HepG2 (cell line): ENCODE measurements at regions not wholly inside any gene's neighbourhood (a gene's known extent, or its start where the extent isn't known, plus 50 kb on each side); places are given as distances from the start of the nearest gene placed in this dataset.

ENCODE experiments used
- ATAC-seq: fragments of 200-7000 bp; cut with Tn5 transposase; 3 replicates; pipeline ENCODE4 v1.9.1; 2020; ENCODE audit warnings: mild to moderate bottlenecking, moderate library complexity
- BruUV-seq: library from RNA; stranded (reverse); fragments of 400-500 nt; replicated peaks from 2 replicates; lab custom pipeline; 2021; lab: Mats Ljungman, UMichigan
- CTCF ChIA-PET: fragments of 300-600 bp; formaldehyde crosslinking; extraction: SDS; loops from one replicate; lab custom pipeline; 2021; ENCODE audit warnings: low total read pairs, inconsistent platforms, low intra/inter-chr PET ratio; lab: Yijun Ruan, JAX
- POLR2A ChIA-PET: fragments of 350-600 bp; sonication (Branson Sonifier 250); formaldehyde crosslinking; loops from one replicate; lab custom pipeline; 2020; ENCODE audit warnings: antibody characterized with exemption, inconsistent platforms; lab: Yijun Ruan, JAX
- DNase-seq: peaks from one replicate; pipeline ENCODE4 v3.0.0-alpha.2; 2015; ENCODE audit warnings: low spot score
- FAIRE-seq: peaks from 3 replicates; lab custom pipeline; 2011; peaks lifted over from hg19 to GRCh38; lab: Jason Lieb, UNC
- H2AFZ ChIP-seq: one replicate; pipeline ENCODE4 v1.6.1; 2011; ENCODE audit warnings: low read length, inconsistent platforms
- H3K27ac ChIP-seq: fragments of 300-600 bp; 3 replicates; pipeline ENCODE4 v1.8.0; 2011; ENCODE audit warnings: mixed run types, mild to moderate bottlenecking, mixed read lengths, low read length, inconsistent platforms; ENCODE audit not compliant: insufficient read depth; ENCODE audit errors: extremely low read length
- H3K27me3 ChIP-seq, 2 experiments: fragments of 200-600 bp in 1 of 2; 2 replicates in 1 of 2; 3 replicates in 1 of 2; pipeline versions ENCODE4 v1.6.0 to v1.8.0; 2011; ENCODE audit warnings: low read length in 2 of 2, mild to moderate bottlenecking in 2 of 2, moderate library complexity in 2 of 2, inconsistent platforms in 1 of 2; ENCODE audit not compliant: insufficient read depth in 2 of 2, control insufficient read depth in 1 of 2
- H3K36me3 ChIP-seq, 2 experiments: fragments of 200-600 bp in 1 of 2; replicated peaks in 1 of 2; 2 replicates in 1 of 2; 3 replicates in 1 of 2; pipeline versions ENCODE4 v1.5.1 to v1.8.0; 2011; ENCODE audit warnings: low read length in 2 of 2, inconsistent platforms in 1 of 2; ENCODE audit not compliant: insufficient read depth in 2 of 2, control insufficient read depth in 1 of 2
- H3K4me1 ChIP-seq: 2 replicates; pipeline ENCODE4 v1.5.1; 2012; ENCODE audit warnings: low read length, inconsistent platforms; ENCODE audit not compliant: insufficient read depth
- H3K4me2 ChIP-seq: 2 replicates; pipeline ENCODE4 v1.6.0; 2011; ENCODE audit warnings: low read depth, low read length, inconsistent platforms
- H3K4me3 ChIP-seq, 3 experiments: fragments of 200-600 bp in 1 of 3; sonication (generic), shearing (Covaris generic) in 1 of 3; replicated peaks in 1 of 3; 2 replicates each; pipeline ENCODE4 v1.5.1; 2011 to 2016; ENCODE audit warnings: low read length in 3 of 3, inconsistent platforms in 2 of 3, low read depth in 2 of 3, mild to moderate bottlenecking in 2 of 3, control low read depth in 1 of 3, mixed read lengths in 1 of 3; ENCODE audit not compliant: insufficient read depth in 1 of 3
- H3K79me2 ChIP-seq: one replicate; pipeline ENCODE4 v1.6.1; 2011; ENCODE audit warnings: low read length, inconsistent platforms; ENCODE audit not compliant: insufficient read depth
- H3K9ac ChIP-seq: 2 replicates; pipeline ENCODE4 v1.6.0; 2011; ENCODE audit warnings: mild to moderate bottlenecking, low read depth, low read length, inconsistent platforms; ENCODE audit not compliant: insufficient read depth
- H3K9me3 ChIP-seq: 2 replicates; pipeline ENCODE4 v1.5.1; 2012; ENCODE audit warnings: mild to moderate bottlenecking, low read length
- H4K20me1 ChIP-seq: 2 replicates; pipeline ENCODE4 v1.6.0; 2011; ENCODE audit warnings: inconsistent platforms, mild to moderate bottlenecking, low read length, moderate library complexity; ENCODE audit not compliant: insufficient read depth
- ATAD3A ChIP-seq: sonication (generic); formaldehyde crosslinking; IDR thresholded peaks from 2 replicates; pipeline ENCODE4 v1.4.0; 2020; ENCODE audit warnings: missing genetic modification reagents
- FOXA3 ChIP-seq: IDR thresholded peaks from 2 replicates; pipeline ENCODE4 v1.6.1; 2016; ENCODE audit warnings: missing genetic modification reagents, missing compliant biosample characterization
- GATA4 ChIP-seq: sonication (generic); IDR thresholded peaks from 2 replicates; pipeline ENCODE4 v1.6.1; 2016; ENCODE audit warnings: antibody characterized with exemption, low read depth, borderline replicate concordance
- MEIS2 ChIP-seq: sonication (generic); formaldehyde crosslinking; IDR thresholded peaks from 2 replicates; pipeline ENCODE4 v1.9.0; 2021; ENCODE audit warnings: mild to moderate bottlenecking, missing genetic modification reagents
- SALL1 ChIP-seq: sonication (generic); formaldehyde crosslinking; IDR thresholded peaks from 2 replicates; pipeline ENCODE4 v1.8.0; 2022; ENCODE audit warnings: mild to moderate bottlenecking, missing genetic modification reagents
- SMYD3 ChIP-seq: sonication (generic); formaldehyde crosslinking; IDR thresholded peaks from 2 replicates; pipeline ENCODE4 v1.8.1; 2023; ENCODE audit warnings: mild to moderate bottlenecking, missing genetic modification reagents
- ZNF484 ChIP-seq: sonication (generic); formaldehyde crosslinking; IDR thresholded peaks from 2 replicates; pipeline ENCODE4 v1.5.1; 2020; ENCODE audit warnings: mild to moderate bottlenecking, low read depth, missing genetic modification reagents, borderline replicate concordance
- ZNF496 ChIP-seq: sonication (generic); formaldehyde crosslinking; IDR thresholded peaks from 2 replicates; pipeline ENCODE4 v1.8.1; 2023; ENCODE audit warnings: mild to moderate bottlenecking, moderate library complexity, missing genetic modification reagents; ENCODE audit not compliant: insufficient replicate concordance
- ZNF652 ChIP-seq: IDR thresholded peaks from 2 replicates; pipeline ENCODE4 v1.6.1; 2016; ENCODE audit warnings: low read depth, borderline replicate concordance
- ZNF660 ChIP-seq: sonication (generic); formaldehyde crosslinking; IDR thresholded peaks from 2 replicates; pipeline ENCODE4 v1.5.1; 2020; ENCODE audit warnings: mild to moderate bottlenecking, low read depth, missing genetic modification reagents, borderline replicate concordance
- WGBS: methylation state at CpG from one replicate; pipeline ENCODE4 v1.1.6; 2017; ENCODE audit warnings: low lambda C conversion rate; 5-methylcytosine and 5-hydroxymethylcytosine counted together
- in situ Hi-C: cut with HindIII; loops from 2 replicates; pipeline ENCODE4 v1.10.0; 2017; ENCODE audit warnings: low pct_unique_long_range_greater_than_20kb; ENCODE audit not compliant: extremely low pct_ligation_motif_present
- intact Hi-C: fragments of 100-400 bp; cut with micrococcal nuclease; formaldehyde crosslinking; loops from one replicate; pipeline ENCODE4 v1.10.0; 2022; ENCODE audit not compliant: unreplicated experiment
- TF ChIP-seq, protein P1 (sequence below): sonication (generic); formaldehyde crosslinking; conservative IDR thresholded peaks from 2 replicates; pipeline ENCODE4 v1.4.0; 2020; ENCODE audit warnings: mild to moderate bottlenecking, missing genetic modification reagents, moderate library complexity
- TF ChIP-seq, protein P2 (sequence below): fragments of 450-650 bp; IDR thresholded peaks from 2 replicates; pipeline ENCODE4 v1.6.1; 2017
- TF ChIP-seq, protein P3 (sequence below): sonication (generic); formaldehyde crosslinking; IDR thresholded peaks from 2 replicates; pipeline ENCODE4 v1.4.0; 2020; ENCODE audit warnings: mild to moderate bottlenecking, missing genetic modification reagents
- TF ChIP-seq, protein P4 (sequence below), 2 experiments: fragments of 450-650 bp in 1 of 2; sonication (generic) in 1 of 2; formaldehyde crosslinking; IDR thresholded peaks; 2 replicates each; pipeline versions ENCODE4 v1.5.0 to v1.8.0; 2020 to 2022; ENCODE audit warnings: mild to moderate bottlenecking in 1 of 2, missing genetic modification reagents in 1 of 2

- no peak for FAIRE-seq
- CTCF ChIA-PET: no interaction called here
Measured at GRCh38 chr7:131869169-131869844, 312.9 kb upstream of the PODXL start.

GRCh38 chr7:131867461-131867860 lies 311.0 kb upstream of the PODXL start:
- POLR2A ChIA-PET: no interaction called here
- H3K4me2 ChIP-seq: no peak overlapping the region
- H3K79me2 ChIP-seq: no peaks in the 10 kb centered on the region
- no peak for FAIRE-seq
- no peak for ATAC-seq
- H3K9me3 ChIP-seq: no peaks in the 10 kb centered on the region
- no peaks in the 10 kb centered on the region for H3K4me1 ChIP-seq
- no peaks in the 10 kb centered on the region for H3K27me3 ChIP-seq
- BruUV-seq: no TSS peak
- no peak for DNase-seq
- CTCF ChIA-PET: no interaction called here
- H2AFZ ChIP-seq: no peak overlapping the region
- H3K36me3 ChIP-seq: no peaks in the 10 kb centered on the region
- no peaks in the 10 kb centered on the region for H4K20me1 ChIP-seq
- H3K4me3 ChIP-seq: no peak overlapping the region
- H3K9ac ChIP-seq: no peak overlapping the region
- no peak overlapping the region for H3K27ac ChIP-seq
- intact Hi-C loops: no loop called here
- WGBS: 12% methylated on average over 4 of the region's 4 CpGs
- in situ Hi-C loops: no loop called here
- TF ChIP-seq FOXA3 (CRISPR knock-in tag) (no peak), ATAD3A (CRISPR knock-in tag) (no peak), SALL1 (CRISPR knock-in tag) (no peak), ZNF660 (no peak), SMYD3 (CRISPR knock-in tag) (no peak), MEIS2 (CRISPR knock-in tag) (no peak), ZNF652 (no peak), ZNF484 (CRISPR knock-in tag) (no peak)
- TF ChIP-seq, protein P1, sequence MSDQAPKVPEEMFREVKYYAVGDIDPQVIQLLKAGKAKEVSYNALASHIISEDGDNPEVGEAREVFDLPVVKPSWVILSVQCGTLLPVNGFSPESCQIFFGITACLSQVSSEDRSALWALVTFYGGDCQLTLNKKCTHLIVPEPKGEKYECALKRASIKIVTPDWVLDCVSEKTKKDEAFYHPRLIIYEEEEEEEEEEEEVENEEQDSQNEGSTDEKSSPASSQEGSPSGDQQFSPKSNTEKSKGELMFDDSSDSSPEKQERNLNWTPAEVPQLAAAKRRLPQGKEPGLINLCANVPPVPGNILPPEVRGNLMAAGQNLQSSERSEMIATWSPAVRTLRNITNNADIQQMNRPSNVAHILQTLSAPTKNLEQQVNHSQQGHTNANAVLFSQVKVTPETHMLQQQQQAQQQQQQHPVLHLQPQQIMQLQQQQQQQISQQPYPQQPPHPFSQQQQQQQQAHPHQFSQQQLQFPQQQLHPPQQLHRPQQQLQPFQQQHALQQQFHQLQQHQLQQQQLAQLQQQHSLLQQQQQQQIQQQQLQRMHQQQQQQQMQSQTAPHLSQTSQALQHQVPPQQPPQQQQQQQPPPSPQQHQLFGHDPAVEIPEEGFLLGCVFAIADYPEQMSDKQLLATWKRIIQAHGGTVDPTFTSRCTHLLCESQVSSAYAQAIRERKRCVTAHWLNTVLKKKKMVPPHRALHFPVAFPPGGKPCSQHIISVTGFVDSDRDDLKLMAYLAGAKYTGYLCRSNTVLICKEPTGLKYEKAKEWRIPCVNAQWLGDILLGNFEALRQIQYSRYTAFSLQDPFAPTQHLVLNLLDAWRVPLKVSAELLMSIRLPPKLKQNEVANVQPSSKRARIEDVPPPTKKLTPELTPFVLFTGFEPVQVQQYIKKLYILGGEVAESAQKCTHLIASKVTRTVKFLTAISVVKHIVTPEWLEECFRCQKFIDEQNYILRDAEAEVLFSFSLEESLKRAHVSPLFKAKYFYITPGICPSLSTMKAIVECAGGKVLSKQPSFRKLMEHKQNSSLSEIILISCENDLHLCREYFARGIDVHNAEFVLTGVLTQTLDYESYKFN (CRISPR knock-in tag): no peak
- TF ChIP-seq, protein P2, sequence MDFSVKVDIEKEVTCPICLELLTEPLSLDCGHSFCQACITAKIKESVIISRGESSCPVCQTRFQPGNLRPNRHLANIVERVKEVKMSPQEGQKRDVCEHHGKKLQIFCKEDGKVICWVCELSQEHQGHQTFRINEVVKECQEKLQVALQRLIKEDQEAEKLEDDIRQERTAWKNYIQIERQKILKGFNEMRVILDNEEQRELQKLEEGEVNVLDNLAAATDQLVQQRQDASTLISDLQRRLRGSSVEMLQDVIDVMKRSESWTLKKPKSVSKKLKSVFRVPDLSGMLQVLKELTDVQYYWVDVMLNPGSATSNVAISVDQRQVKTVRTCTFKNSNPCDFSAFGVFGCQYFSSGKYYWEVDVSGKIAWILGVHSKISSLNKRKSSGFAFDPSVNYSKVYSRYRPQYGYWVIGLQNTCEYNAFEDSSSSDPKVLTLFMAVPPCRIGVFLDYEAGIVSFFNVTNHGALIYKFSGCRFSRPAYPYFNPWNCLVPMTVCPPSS: no peak
- TF ChIP-seq, protein P3, sequence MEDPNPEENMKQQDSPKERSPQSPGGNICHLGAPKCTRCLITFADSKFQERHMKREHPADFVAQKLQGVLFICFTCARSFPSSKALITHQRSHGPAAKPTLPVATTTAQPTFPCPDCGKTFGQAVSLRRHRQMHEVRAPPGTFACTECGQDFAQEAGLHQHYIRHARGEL: no peak
- TF ChIP-seq, protein P4, sequence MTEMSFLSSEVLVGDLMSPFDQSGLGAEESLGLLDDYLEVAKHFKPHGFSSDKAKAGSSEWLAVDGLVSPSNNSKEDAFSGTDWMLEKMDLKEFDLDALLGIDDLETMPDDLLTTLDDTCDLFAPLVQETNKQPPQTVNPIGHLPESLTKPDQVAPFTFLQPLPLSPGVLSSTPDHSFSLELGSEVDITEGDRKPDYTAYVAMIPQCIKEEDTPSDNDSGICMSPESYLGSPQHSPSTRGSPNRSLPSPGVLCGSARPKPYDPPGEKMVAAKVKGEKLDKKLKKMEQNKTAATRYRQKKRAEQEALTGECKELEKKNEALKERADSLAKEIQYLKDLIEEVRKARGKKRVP (CRISPR knock-in tag; IDR thresholded peaks at IDR 0.05): no peak

More at GRCh38 chr7:131869169-131869844, 312.9 kb upstream of the PODXL start:
- no peak for ATAC-seq
- in situ Hi-C loops: no loop called here
- no peaks in the 10 kb centered on the region for H3K9me3 ChIP-seq
- no peaks in the 10 kb centered on the region for H3K27me3 ChIP-seq
- no peak overlapping the region for H3K4me2 ChIP-seq
- POLR2A ChIA-PET: no interaction called here
- no peak overlapping the region for H3K9ac ChIP-seq
- H2AFZ ChIP-seq: no peak overlapping the region
- H3K36me3 ChIP-seq: no peaks in the 10 kb centered on the region
- H3K4me3 ChIP-seq: no peak overlapping the region
- 1% methylated on average over 3 of the region's 3 CpGs for WGBS
- BruUV-seq: no TSS peak
- H3K27ac ChIP-seq: no peak overlapping the region
- TF ChIP-seq GATA4 (no peak), ZNF496 (CRISPR knock-in tag) (no peak)
- intact Hi-C loops: no loop called here
- DNase-seq: no peak
- no peaks in the 10 kb centered on the region for H4K20me1 ChIP-seq
- no peaks in the 10 kb centered on the region for H3K79me2 ChIP-seq
- H3K4me1 ChIP-seq: no peaks in the 10 kb centered on the region
